H9 (cell line): ENCODE measurements at regions not wholly inside any gene's neighbourhood (a gene's known extent, or its start where the extent isn't known, plus 50 kb on each side); places are given as distances from the start of the nearest gene placed in this dataset.

Source experiments
- DNase-seq: peaks from one replicate; pipeline ENCODE4 v3.0.0-alpha.2; 2017
- H2AFZ ChIP-seq: one replicate; pipeline ENCODE4 v1.6.1; 2013; ENCODE audit warnings: mild to moderate bottlenecking, low read length, control low read depth, moderate library complexity
- H2AK5ac ChIP-seq: 2 replicates; pipeline ENCODE4 v1.6.1; 2013; ENCODE audit warnings: low read length, control low read depth, mixed read lengths; ENCODE audit not compliant: insufficient read length
- H2BK120ac ChIP-seq: one replicate; pipeline ENCODE4 v1.6.1; 2013; ENCODE audit warnings: low read depth, mild to moderate bottlenecking, low read length, control low read depth, inconsistent platforms; ENCODE audit not compliant: poor library complexity, severe bottlenecking
- H2BK12ac ChIP-seq: 2 replicates; pipeline ENCODE4 v1.6.1; 2013; ENCODE audit warnings: low read length, control low read depth, mixed read lengths, low read depth; ENCODE audit not compliant: insufficient read length
- H2BK15ac ChIP-seq: 2 replicates; pipeline ENCODE4 v1.6.1; 2013; ENCODE audit warnings: low read depth, low read length, control low read depth
- H2BK20ac ChIP-seq: one replicate; pipeline ENCODE4 v1.6.1; 2013; ENCODE audit warnings: low read depth, mild to moderate bottlenecking, low read length, control low read depth, inconsistent platforms; ENCODE audit not compliant: poor library complexity, severe bottlenecking
- H2BK5ac ChIP-seq: 2 replicates; pipeline ENCODE4 v1.6.1; 2013; ENCODE audit warnings: low read length, control low read depth, mixed read lengths; ENCODE audit not compliant: insufficient read length
- H3K14ac ChIP-seq: 2 replicates; pipeline ENCODE4 v1.6.1; 2013; ENCODE audit warnings: low read length, control low read depth; ENCODE audit not compliant: insufficient read depth
- H3K18ac ChIP-seq: 2 replicates; pipeline ENCODE4 v1.6.1; 2013; ENCODE audit warnings: low read depth, mild to moderate bottlenecking, mixed read lengths, low read length, control low read depth; ENCODE audit not compliant: insufficient read length
- H3K23ac ChIP-seq: 2 replicates; pipeline ENCODE4 v1.6.1; 2013; ENCODE audit warnings: low read length, control low read depth, mixed read lengths, low read depth; ENCODE audit not compliant: insufficient read length
- H3K23me2 ChIP-seq: 2 replicates; pipeline ENCODE4 v1.6.1; 2013; ENCODE audit warnings: low read depth, mild to moderate bottlenecking, mixed read lengths, low read length, control low read depth; ENCODE audit not compliant: insufficient read length, poor library complexity, severe bottlenecking
- H3K27ac ChIP-seq: 2 replicates; pipeline ENCODE4 v1.5.1; 2013; ENCODE audit warnings: low read length, control low read depth, mixed read lengths, low read depth; ENCODE audit not compliant: insufficient read length
- H3K27me3 ChIP-seq: 2 replicates; pipeline ENCODE4 v1.6.1; 2013; ENCODE audit warnings: low read length, control low read depth, inconsistent platforms; ENCODE audit not compliant: insufficient read depth
- H3K4ac ChIP-seq: 2 replicates; pipeline ENCODE4 v1.6.1; 2013; ENCODE audit warnings: low read depth, mild to moderate bottlenecking, control low read depth, inconsistent platforms, low read length, moderate library complexity
- H3K4me1 ChIP-seq: 2 replicates; pipeline ENCODE4 v1.6.1; 2013; ENCODE audit warnings: low read length, control low read depth, inconsistent platforms; ENCODE audit not compliant: insufficient read depth
- H3K4me2 ChIP-seq: 2 replicates; pipeline ENCODE4 v1.6.1; 2013; ENCODE audit warnings: low read length, control low read depth, mixed read lengths; ENCODE audit not compliant: insufficient read length, insufficient read depth
- H3K56ac ChIP-seq: 2 replicates; pipeline ENCODE4 v1.6.1; 2013; ENCODE audit warnings: low read depth, mild to moderate bottlenecking, mixed read lengths, low read length, control low read depth; ENCODE audit not compliant: insufficient read length
- H3K79me1 ChIP-seq: 2 replicates; pipeline ENCODE4 v1.6.1; 2013; ENCODE audit warnings: low read depth, mild to moderate bottlenecking, moderate library complexity, low read length, control low read depth, inconsistent platforms; ENCODE audit not compliant: insufficient read depth, poor library complexity, severe bottlenecking
- H3K79me2 ChIP-seq: 2 replicates; pipeline ENCODE4 v1.6.1; 2013; ENCODE audit warnings: low read length, control low read depth, inconsistent platforms; ENCODE audit not compliant: insufficient read depth
- H3K9ac ChIP-seq: 2 replicates; pipeline ENCODE4 v1.6.1; 2013; ENCODE audit warnings: low read length, control low read depth, mixed read lengths; ENCODE audit not compliant: insufficient read length; ENCODE audit errors: extremely low read depth
- H3K9me3 ChIP-seq: one replicate; pipeline ENCODE4 v1.6.1; 2013; ENCODE audit warnings: low read depth, low read length, inconsistent platforms; ENCODE audit not compliant: control insufficient read depth
- H3T11ph ChIP-seq: one replicate; pipeline ENCODE4 v1.6.1; 2013; ENCODE audit warnings: mild to moderate bottlenecking, low read length, control low read depth, inconsistent platforms
- H4K20me1 ChIP-seq: one replicate; pipeline ENCODE4 v1.6.1; 2013; ENCODE audit not compliant: control insufficient read depth, insufficient read length, insufficient read depth
- H4K5ac ChIP-seq: 2 replicates; pipeline ENCODE4 v1.6.1; 2013; ENCODE audit warnings: low read depth, mild to moderate bottlenecking, mixed read lengths, low read length, control low read depth; ENCODE audit not compliant: insufficient read length
- H4K8ac ChIP-seq: replicated peaks from 2 replicates; pipeline ENCODE4 v1.6.1; 2013; ENCODE audit warnings: low read length, control low read depth, mixed read lengths, low read depth; ENCODE audit not compliant: insufficient read length
- H4K91ac ChIP-seq: 2 replicates; pipeline ENCODE4 v1.6.1; 2013; ENCODE audit warnings: low read depth, mild to moderate bottlenecking, moderate library complexity, mixed read lengths, low read length, control low read depth; ENCODE audit not compliant: insufficient read length
- H3K27ac Mint-ChIP-seq, 3 experiments: 2 replicates in 2 of 3; 3 replicates in 1 of 3; pipeline ENCODE4 v1.8.0; 2020 to 2021; ENCODE audit warnings: mixed read lengths in 3 of 3, mild to moderate bottlenecking in 1 of 3, moderate library complexity in 1 of 3
- H3K27me3 Mint-ChIP-seq: 2 replicates; pipeline ENCODE4 v1.8.0; 2021; ENCODE audit warnings: low read depth, mild to moderate bottlenecking, moderate library complexity, mixed read lengths
- H3K36me3 Mint-ChIP-seq, 3 experiments: 2 replicates in 2 of 3; 3 replicates in 1 of 3; pipeline ENCODE4 v1.8.0; 2020 to 2021; ENCODE audit warnings: low read depth in 3 of 3, mixed read lengths in 3 of 3; ENCODE audit not compliant: insufficient read depth in 1 of 3
- H3K4me1 Mint-ChIP-seq, 2 experiments: 2 replicates each; pipeline ENCODE4 v1.8.0; 2020; ENCODE audit warnings: mixed read lengths in 2 of 2
- H3K4me3 Mint-ChIP-seq, 2 experiments: 2 replicates in 1 of 2; 3 replicates in 1 of 2; pipeline ENCODE4 v1.8.0; 2020 to 2021; ENCODE audit warnings: mild to moderate bottlenecking in 2 of 2, mixed read lengths in 2 of 2, moderate library complexity in 1 of 2
- H3K9me3 Mint-ChIP-seq, 2 experiments: 2 replicates in 1 of 2; 3 replicates in 1 of 2; pipeline ENCODE4 v1.8.0; 2020; ENCODE audit warnings: mild to moderate bottlenecking in 2 of 2, mixed read lengths in 2 of 2, moderate library complexity in 1 of 2
- CTCF ChIP-seq: fragments of 200-600 bp; sonication (generic); conservative IDR thresholded peaks from 3 replicates; pipeline ENCODE4 v1.8.0; 2021; ENCODE audit warnings: antibody characterized with exemption, mild to moderate bottlenecking
- WGBS: extraction: QIAGEN DNeasy Blood & Tissue Kit; methylation state at CpG from one replicate; pipeline ENCODE4 v1.1.7; 2013; ENCODE audit warnings: missing lambda C conversion rate, low lambda C conversion rate, mixed read lengths; ENCODE audit not compliant: insufficient read length; ENCODE audit errors: extremely low coverage; 5-methylcytosine and 5-hydroxymethylcytosine counted together

DNA sequence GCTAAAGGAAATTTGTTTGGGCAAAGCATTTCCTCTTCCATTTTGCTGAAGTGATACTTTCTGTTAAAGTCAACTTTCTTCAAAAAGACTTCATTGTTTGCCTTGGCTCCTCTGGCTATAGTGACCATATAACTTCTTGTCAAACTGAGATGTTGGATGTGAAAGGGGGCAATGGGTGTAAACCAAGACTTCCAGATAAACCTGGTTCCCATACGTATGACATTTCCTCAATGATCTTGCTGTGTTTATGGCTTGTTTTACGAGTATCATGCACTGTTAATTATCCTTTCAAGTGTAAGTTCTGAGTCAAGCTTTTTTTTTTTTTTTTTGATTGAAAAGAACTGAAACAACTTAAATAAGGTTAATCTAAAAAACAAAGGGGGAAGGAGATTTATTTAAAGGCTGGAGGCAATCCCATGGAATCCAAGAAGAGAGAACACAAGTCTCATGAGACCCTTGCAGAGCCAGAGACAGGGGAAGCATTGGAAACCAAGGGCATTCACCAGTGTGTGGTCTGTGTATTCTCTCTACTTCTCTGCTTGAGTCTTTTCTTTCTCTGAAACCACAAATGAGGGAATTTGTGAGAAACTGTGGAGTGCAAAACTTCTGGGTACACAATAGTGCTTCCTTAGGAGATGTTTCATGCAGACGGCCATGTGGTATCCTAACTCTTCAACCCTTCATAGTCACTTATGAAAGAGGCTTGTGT, 335.3 kb downstream of the RAB3C start:
- H3K27ac Mint-ChIP-seq = no peak overlapping the region
- no CpG with 5 or more reads among the region's 3 CpGs for WGBS
- no peaks in the 10 kb centered on the region for H3K27me3 ChIP-seq

More for the DNA sequence above, 335.3 kb downstream of the RAB3C start:
- no peak overlapping the region for H3K18ac ChIP-seq
- no peaks in the 10 kb centered on the region for H3K9me3 ChIP-seq
- no peak overlapping the region for H2BK15ac ChIP-seq
- H3T11ph ChIP-seq = no peak overlapping the region
- H2BK20ac ChIP-seq = no peak overlapping the region
- no peak overlapping the region for H3K9ac ChIP-seq
- H3K23me2 ChIP-seq = no peaks in the 10 kb centered on the region
- no peak overlapping the region for H2BK120ac ChIP-seq
- H3K14ac ChIP-seq = no peak overlapping the region
- no peak overlapping the region for H2AK5ac ChIP-seq
- peaks cover 63 to 67% of the 10 kb centered on the region in 2 experiments for H3K4me1 Mint-ChIP-seq
- H3K27me3 Mint-ChIP-seq = peaks cover 29% of the 10 kb centered on the region
- no peak for TF ChIP-seq CTCF
- no peak overlapping the region for H3K23ac ChIP-seq
- no peak for DNase-seq
- H3K79me2 ChIP-seq = no peaks in the 10 kb centered on the region
- H2AFZ ChIP-seq = no peak overlapping the region
- no peak overlapping the region for H3K4me3 Mint-ChIP-seq
- H3K9me3 Mint-ChIP-seq = no peaks in the 10 kb centered on the region; a peak in 1 of 5 replicates
- H3K4me1 ChIP-seq = peaks cover 8% of the 10 kb centered on the region; the same call in 1 of the 2 replicates
- H3K79me1 ChIP-seq = no peaks in the 10 kb centered on the region
- no peak overlapping the region for H3K4ac ChIP-seq
- H3K27ac ChIP-seq = no peak overlapping the region
- H3K4me2 ChIP-seq = no peak overlapping the region
- H4K91ac ChIP-seq = no peak overlapping the region
- no peak overlapping the region for H2BK5ac ChIP-seq
- H4K20me1 ChIP-seq = no peaks in the 10 kb centered on the region
- H3K56ac ChIP-seq = no peak overlapping the region
- H4K5ac ChIP-seq = no peak overlapping the region
- H3K36me3 Mint-ChIP-seq = no peaks in the 10 kb centered on the region
- no peak overlapping the region for H4K8ac ChIP-seq
- no peak overlapping the region for H2BK12ac ChIP-seq
